Ecto neural progenitor cell (in vitro differentiated cells): ENCODE measurements at regions not wholly inside any gene's neighbourhood (a gene's known extent, or its start where the extent isn't known, plus 50 kb on each side); places are given as distances from the start of the nearest gene placed in this dataset.
"Not testable (repeated sequence)": the region's sequence is repeated elsewhere in the genome, so short reads cannot be mapped to it uniquely, and the experiment has no call there.

Experiments
- DNase-seq: peaks from one replicate; pipeline ENCODE4 v3.0.0-alpha.2; 2018; ENCODE audit warnings: low spot score

DNA sequence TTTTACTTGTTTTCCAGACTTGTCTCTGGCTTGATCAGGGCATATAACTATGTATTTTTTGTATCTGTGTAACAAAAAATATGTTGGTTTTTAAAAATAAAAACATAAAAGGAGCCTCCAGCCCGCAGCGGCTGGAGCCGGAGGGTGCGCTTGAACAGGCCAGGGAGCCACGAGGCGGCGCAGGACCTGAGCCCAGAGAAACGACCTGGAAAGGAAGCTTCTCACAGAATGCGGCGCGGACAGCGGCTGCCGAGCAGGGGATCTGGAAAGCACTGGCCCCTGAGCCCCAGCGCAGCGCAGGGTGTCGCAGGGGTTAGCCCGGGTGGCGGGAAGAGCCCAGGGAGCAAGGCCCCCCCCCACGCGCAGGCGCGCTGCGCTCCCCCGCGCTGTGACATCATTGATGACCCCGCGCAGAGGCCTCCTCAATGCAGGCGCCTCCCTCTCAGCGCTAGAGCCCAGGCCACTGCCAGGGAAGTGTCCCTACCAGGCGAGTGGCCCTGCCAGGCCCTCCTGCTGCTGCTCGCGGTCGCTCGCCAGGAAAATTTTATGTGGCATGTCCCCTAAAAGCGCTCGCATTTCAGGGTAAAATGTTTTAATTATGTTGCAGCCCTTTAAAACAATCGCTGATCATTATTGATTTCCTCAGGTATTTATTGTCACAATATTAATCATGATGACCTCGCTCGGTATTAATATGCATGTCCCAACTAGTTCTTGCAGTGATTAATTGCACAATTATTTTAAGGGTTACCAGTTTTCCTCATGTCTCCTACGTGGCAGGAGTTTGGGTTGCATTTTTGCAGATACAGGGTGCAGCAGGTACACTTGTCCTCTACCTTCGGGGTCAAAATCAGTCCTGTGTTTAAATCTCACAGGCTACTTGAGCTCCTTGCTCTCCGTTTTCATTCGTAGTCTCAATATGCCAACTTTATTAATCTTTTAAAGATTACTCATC lies 134.2 kb downstream of the USP22 start:
- DNase-seq, result peak; percentile 98

DNA sequence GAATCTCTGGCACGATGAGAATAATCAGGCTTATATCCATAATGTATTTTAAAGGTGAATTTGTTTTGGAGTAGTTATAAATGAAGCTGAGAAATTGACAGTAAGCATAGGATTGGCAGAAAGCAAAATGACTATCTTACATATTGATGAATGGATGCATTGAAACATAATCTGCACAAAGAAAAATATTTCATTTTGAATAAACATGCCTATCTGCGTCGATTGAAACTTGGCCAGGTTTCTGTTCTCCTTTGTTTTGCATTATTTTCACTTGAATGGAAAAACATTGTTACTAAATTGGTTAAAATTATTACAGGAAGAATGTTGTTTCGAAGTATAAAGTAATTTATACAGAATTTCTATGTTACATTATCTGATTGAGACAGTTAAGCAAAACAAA lies 128.2 kb downstream of the USP22 start:
- no peak for DNase-seq

DNA sequence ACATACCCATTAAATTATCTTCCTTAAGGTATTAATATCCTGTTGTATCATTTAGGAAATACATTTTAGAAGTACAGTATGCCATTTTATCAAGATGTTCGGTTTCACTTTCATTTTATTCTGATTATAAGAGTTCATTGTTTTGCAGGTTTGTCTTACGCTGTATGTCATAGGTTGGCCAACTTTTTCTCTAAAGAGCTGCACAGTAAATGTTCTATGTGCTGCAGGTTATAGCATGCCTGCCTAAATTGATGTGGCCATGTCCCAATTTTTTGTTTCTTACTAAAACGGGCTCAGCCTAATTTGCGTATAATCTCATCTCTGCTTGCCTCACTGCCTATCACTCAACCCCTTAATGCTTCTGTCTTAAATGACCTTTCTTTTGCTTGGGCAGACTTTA lies 126.4 kb downstream of the USP22 start:
- no peak for DNase-seq

DNA sequence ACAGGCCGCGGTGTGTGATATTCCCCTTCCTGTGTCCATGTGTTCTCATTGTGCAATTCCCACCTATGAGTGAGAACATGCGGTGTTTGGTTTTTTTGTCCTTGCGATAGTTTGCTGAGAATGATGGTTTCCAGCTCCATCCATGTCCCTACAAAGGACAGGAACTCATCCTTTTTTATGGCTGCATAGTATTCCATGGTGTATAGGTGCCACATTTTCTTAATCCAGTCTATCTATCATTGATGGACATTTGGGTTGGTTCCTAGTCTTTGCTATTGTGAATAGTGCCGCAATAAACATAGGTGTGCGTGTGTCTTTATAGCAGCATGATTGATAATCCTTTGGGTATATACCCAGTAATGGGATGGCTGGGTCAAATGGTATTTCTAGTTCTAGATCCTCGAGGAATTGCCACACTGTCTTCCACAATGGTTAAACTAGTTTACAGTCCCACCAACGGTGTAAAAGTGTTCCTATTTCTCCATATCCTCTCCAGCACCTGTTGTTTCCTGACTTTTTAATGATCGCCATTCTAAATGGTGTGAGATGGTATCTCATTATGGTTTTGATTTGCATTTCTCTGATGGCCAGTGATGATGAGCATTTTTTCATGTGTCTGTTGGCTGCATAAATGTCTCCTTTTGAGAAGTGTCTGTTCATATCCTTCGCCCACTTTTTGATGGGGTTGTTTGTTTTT lies 125.1 kb downstream of the USP22 start:
- DNase-seq, result not testable (repeated sequence)

DNA sequence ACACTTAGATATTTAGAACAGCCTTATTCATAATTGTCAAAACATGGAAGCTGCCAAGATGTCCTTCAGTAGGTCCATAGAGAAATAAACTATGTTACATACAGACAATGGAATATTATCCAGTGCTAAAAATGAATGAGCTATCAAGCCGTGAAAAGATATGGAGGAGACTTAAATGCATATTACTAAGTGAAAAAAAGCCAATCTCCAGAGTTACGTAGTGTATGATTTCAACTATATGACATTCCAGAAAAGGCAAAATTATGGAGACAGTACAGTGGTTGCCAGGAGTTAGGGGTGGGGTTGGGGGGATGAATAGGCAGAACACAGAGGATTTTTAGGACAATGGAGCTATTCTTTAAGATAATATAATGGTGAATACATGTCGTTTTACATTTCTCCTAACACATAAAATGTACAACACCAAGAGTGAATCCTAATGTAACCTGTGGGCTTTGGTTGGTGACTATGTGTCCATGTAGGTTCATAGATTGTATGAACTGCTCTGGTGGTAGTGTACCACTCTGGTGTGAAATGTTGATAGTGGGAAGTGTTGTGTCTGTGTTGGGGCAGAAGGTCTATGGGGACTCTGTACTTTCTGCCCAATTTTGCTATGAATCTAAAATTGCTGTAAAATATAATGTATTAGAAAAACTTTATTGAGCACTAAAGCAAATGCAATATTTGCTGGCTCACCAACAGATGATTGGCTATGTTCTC lies 122.6 kb downstream of the USP22 start:
- no peak for DNase-seq

DNA sequence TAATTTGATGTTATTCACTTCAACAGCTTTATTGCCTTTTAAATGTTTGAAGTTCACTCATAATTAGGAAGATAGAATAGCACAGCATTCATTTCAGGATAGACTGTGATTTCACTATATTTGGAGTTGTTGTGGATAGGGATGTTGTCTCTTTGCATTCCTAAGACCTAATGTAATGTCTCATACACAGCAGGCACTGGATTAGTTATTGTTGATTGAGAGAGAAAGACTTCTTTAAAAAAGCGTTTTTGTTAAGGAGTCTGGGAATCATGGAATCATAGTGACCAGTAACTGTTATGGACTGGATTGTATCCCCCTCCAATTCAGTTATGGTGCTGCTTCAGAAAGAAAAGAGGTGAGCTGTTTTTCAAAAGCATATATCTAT lies 122.0 kb downstream of the USP22 start:
- DNase-seq, result no peak

DNA sequence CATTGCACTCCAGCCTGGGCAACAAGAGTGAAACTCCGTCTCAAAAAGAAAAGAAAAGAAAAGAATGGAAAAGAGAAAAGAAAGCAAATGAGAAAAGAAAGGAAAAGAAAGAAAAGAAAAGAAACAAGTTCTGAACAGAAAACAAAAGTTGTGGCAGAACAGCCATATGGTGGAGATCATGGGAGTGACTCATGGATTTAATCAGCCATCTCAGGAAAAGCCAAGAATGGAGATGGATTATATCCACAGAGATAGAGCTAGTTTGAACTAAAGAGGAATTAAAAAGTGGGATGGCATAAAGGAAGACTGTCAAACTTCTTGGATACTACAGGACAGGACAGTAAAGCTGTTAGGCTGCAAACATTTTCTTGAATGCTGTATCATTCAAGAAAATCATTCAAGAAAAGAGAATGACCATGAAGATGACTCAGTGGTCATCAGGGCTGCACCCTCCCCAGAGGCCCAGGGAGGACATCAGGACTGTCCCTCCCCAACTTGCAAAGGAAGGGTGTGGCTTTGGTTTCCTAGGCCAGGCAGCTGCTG lies 120.6 kb downstream of the USP22 start:
- DNase-seq, result no peak

DNA sequence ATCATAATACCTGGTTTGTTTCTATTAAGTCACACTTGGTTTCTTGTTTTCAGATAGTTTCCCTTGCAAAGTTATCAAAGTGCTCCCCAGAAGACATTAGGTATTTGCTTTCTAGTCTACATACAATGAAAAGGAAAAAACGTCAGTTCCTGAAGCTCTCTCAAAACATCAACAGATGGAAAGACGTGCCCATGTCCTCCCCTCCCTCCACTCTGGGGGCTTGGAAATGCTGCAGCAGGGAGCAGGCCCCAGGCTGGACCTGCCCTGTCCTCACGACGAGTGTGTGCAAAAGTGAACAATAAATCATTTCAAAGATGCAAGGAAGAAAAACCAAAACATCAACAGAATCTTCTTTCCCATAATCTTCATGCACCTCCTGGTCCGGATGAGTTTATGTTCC lies 118.5 kb downstream of the USP22 start:
- no peak for DNase-seq

DNA sequence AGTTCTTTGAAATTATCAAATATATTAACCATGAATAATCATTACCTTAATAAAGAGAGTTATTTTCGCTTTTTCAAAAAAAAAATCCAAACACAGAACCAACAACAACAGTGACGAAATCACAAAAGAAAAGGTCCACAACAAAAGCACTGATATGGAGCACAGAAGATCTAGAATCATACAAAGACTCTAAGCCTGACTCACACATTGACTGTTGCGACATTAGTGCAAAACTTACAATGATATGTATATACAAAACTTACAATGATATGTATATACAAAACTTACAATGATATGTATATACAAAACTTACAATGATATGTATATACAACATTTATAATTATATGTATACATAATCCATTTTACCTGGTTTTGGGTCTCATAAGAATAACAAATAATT lies 117.7 kb downstream of the USP22 start:
- DNase-seq, result no peak

DNA sequence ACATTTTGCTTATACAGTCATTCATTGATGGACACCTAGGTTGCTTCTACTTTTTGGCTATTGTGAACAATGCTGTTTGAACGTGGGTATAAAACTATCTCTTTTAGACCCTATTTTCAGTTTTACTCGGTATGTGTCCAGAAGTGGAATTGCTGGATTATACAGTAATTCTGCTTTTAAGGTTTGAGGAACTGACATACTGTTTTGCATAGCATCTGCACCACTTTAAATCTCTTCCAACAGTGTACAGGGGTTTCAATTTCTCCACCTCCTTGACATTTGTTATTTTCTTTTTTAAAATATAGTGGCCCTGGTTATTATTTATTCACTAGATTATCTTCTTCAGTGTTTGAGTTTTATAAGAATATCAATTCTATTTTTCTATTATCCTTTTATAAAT lies 116.9 kb downstream of the USP22 start:
- no peak for DNase-seq

DNA sequence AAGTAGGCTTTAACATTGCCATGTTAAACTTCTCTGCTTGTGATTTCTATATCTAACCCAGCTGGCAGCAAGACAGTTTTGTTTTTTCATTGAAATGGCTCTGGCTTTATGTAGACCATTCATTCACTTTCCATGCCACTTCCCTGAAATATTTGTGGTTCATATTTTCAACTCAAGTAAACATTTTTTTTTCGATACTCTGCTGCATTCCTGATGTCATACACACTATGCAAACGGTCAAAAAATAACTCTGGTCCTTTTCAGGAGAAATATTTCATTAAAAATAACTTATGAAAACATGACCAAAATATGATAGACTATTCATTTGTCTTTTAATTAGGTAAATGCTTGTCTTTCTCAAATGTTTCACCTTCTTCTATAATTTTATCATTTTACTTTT lies 116.3 kb downstream of the USP22 start:
- DNase-seq, result no peak

DNA sequence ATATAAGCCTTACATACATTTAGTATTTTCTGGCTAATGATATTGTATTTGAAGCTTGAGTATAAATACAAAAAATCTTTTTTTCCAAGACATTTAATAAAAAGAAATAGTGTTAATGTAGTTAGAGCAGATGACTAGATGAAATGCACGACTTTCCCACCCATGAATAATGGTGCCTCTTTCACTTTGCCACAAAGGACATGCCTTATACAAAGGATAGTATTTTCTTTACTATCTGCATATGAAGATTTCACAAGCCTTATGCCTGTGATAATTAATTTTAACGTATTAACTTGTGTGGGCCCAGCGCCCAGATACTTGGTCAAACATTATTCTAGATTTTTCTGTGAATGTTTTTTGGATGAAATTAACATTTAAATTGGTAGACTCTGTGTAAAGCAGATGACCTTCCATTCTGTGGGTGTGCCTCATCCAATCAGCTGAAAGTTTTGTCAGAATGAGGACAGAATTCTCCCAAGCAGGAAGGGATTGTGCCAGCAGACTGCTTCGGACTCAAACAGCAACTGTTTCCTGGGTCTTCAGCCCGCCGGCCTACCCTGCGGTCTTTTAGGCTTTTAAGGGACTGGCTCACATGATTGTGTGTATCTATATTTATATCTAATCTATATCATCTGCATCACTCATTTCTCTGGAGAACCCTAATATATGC lies 115.4 kb downstream of the USP22 start:
- no peak for DNase-seq

DNA sequence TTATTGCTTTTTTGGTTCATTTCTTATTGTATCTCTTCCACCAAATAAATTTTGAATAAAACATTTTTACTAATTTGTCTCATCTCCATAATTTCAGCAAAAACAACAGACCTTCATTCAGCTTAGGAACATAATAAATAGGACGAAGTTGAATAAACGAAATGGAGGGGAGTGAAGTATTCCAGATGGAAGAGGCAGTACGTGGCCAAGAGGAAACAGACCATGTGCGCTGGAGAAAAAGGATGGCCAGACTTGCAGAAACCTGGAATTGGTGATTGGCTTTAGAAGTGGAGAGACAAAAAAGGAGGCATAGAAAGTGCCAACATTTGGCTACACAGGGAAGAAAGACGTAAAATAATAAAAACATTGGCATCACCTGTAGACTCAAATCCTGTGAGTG lies 113.5 kb downstream of the USP22 start:
- DNase-seq, result no peak

DNA sequence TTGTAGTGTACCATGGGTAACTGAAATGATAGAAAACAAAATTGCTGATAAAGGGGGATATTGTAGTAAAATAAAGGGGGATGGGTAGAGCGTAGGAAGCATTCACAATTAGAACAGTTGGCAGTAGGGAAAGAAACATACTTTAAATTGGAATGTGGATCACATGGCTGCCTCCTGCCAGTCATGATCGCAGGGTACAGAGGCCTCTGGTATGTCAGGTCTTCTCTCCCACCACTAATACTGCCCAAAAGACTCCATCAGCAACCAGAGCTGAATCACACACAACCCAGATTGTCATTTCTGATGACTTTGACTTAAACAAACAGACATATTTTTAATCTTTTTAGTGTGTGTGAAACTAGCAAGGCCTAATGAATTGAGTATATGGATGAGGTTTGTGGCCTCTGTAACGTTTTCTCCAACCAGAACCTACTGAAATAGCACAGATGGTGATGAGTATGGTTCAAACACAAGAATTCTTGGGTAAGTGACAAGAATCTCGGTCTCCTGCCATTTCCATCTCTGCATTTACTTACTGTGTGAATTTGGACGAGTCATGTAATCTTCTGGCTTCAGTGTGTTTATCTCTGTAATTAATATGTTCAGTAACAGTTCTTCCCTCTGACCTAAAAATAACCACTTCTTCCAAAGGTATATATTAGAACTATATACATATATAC lies 112.6 kb downstream of the USP22 start:
- DNase-seq, result no peak

DNA sequence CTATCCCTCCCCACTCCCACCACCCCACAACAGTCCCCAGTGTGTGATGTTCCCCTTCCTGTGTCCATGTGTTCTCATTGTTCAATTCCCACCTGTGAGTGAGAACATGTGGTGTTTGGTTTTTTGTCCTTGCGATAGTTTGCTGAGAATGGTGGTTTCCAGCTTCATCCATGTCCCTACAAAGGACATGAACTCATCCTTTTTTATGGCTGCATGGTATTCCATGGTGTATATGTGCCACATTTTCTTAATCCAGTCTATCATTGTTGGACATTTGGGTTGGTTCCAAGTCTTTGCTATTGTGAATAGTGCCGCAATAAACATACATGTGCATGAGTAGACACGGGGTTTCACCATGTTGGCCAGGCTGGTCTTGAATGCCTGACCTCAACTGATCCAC lies 109.8 kb downstream of the USP22 start:
- not testable (repeated sequence) for DNase-seq

DNA sequence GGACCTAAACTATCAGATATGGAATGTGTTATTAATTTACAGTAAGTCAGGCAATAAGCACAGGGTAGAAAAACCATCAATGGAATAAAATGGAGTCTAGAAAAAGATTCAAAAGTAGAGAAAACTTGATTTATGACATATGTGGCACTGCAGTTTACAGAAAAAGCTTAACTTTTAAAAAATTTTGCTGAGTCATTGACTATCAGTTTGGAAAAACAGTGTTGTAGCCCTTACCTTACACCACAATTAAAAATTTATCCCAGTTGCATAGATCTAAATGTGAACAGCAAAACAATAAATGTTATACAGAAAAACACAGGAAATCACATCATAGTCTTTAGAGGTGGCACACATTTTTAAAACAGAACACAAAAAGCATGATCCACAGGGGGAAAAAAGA lies 108.5 kb downstream of the USP22 start:
- DNase-seq, result no peak

DNA sequence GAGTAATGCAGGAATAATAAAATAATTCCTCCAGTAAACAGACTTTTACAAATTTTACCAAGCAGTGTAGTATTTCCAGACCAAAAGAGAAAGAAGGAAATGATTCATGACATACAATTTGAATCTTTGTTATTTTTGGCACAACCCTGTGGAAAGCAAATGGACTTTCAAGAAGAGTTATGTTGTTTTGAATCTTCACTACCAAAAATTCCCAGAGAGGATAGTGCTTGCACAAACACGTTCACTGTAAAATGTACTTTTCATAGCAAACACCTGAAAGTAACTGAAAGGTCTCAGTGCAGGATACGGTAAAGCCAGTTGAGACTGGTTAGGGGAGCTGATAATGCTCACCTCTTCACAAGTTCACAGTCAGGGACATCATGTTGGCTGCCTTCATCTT lies 107.1 kb downstream of the USP22 start:
- no peak for DNase-seq

DNA sequence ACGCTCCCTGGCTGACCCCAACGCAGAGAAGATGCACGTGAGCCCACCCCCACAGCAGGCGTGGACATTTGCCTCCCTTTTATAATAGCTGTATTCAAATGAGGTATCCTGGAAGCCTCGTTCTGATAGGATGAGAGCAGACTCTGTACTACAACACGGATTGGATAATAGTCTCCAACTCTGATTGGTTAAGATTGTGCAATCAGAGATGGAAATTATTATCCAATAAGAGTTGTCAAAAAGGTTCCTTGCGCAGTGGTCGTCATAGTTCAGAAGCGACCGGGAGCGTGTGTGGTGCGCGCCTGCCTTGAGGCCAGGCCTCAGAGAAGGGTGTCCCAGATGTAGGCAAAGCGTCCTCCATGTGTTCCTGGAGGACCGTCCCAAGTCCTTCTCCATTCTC lies 104.6 kb downstream of the USP22 start:
- DNase-seq, result no peak

DNA sequence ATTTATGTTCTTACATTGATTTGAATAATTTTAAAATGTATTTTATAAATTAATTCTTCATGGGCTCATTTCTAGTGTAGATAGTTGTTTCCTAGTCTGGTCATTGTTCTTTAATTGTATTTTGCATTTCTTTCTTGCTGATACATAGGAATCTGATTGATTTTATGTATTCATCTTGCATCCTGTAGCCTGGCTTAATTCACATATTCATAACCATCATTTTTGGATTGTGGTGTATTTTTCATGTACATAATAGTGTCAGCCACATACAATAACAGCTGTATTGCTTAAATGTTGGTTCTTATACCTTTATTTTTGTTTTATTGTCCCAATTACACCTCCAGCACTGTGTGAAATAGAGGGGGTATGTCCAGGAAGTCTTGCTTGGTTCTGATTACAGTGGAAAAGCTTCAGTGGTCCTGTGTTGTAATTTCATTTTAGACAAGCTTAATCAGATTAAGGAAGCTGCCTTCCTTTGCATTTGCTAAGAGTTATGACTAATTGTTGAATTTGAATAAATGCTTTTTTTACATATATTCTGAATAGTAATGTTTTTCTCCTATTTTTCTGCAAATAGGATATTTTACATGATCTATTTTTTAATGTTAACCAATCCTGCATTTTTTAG lies 103.7 kb downstream of the USP22 start:
- DNase-seq, result no peak

DNA sequence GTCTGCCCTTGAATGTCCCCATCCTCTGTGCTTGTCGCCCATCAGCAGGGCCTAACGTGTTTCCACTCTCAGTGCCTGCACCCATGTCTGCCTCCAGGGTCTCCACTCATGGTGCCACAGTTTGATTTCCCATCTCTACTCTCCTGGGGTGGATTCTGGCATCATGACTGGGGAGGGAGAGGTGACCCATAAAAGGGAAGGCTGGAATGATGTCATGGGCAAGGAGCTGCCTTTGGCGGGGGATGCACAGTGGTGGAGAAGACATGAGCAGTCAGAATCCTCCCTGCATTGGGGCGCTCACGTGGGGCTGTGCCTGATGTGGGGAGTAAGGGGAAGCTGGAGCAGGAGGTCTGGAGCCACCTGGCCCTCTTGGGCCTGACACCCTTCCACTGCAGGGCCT lies 100.9 kb downstream of the USP22 start:
- no peak for DNase-seq
